Panc1 (cell line): ENCODE measurements at regions not wholly inside any gene's neighbourhood (a gene's known extent, or its start where the extent isn't known, plus 50 kb on each side); places are given as distances from the start of the nearest gene placed in this dataset.
"Not testable (repeated sequence)": the region's sequence is repeated elsewhere in the genome, so short reads cannot be mapped to it uniquely, and the experiment has no call there.

Experiments used
- ATAC-seq: fragments of 200-7000 bp; cut with Tn5 transposase; 2 replicates; pipeline ENCODE4 v1.9.1; 2020; ENCODE audit warnings: mild to moderate bottlenecking, moderate library complexity
- BruUV-seq: library from RNA; stranded (reverse); fragments of 400-500 nt; replicated peaks from 2 replicates; lab custom pipeline; 2021; lab: Mats Ljungman, UMichigan
- CTCF ChIA-PET: fragments of 300-600 bp; sonication (Branson Sonifier 250); formaldehyde crosslinking; loops from one replicate; lab custom pipeline; 2022; ENCODE audit warnings: antibody characterized with exemption; lab: Charles Lee
- POLR2A ChIA-PET: fragments of 300-600 bp; sonication (Branson Sonifier 250); formaldehyde crosslinking; loops from one replicate; lab custom pipeline; 2022; ENCODE audit warnings: antibody characterized with exemption; lab: Charles Lee
- DNase-seq: peaks from one replicate; pipeline ENCODE4 v3.0.0-alpha.2; 2010; ENCODE audit warnings: low read depth, low spot score
- H3K27ac ChIP-seq: 2 replicates; pipeline ENCODE4 v1.5.1; 2011; ENCODE audit warnings: mild to moderate bottlenecking, low read length, inconsistent platforms
- H3K27me3 ChIP-seq: fragments of 200-500 bp; sonication (Bioruptor generic); 2 replicates; pipeline ENCODE4 v1.6.0; 2014; ENCODE audit warnings: low read length, inconsistent platforms; ENCODE audit not compliant: control insufficient read depth, insufficient read depth
- H3K36me3 ChIP-seq: fragments of 200-500 bp; sonication (Bioruptor generic); 2 replicates; pipeline ENCODE4 v1.5.1; 2014; ENCODE audit warnings: inconsistent platforms, mild to moderate bottlenecking, low read length, moderate library complexity; ENCODE audit not compliant: control insufficient read depth, insufficient read depth
- H3K4me1 ChIP-seq: 2 replicates; pipeline ENCODE4 v1.5.1; 2011; ENCODE audit warnings: inconsistent platforms, mild to moderate bottlenecking, low read length, moderate library complexity; ENCODE audit not compliant: control insufficient read depth, insufficient read depth
- H3K4me3 ChIP-seq, 2 experiments: 2 replicates each; pipeline ENCODE4 v1.5.1; 2011 to 2012; ENCODE audit warnings: low read depth in 2 of 2, low read length in 2 of 2, mild to moderate bottlenecking in 2 of 2, inconsistent platforms in 1 of 2, moderate library complexity in 1 of 2
- H3K9me3 ChIP-seq: fragments of 200-500 bp; sonication (Bioruptor generic); 2 replicates; pipeline ENCODE4 v1.5.1; 2014; ENCODE audit warnings: low read depth, mild to moderate bottlenecking, inconsistent platforms, low read length, moderate library complexity; ENCODE audit not compliant: control insufficient read depth, insufficient read depth
- CTCF ChIP-seq: fragments of 450-650 bp; IDR thresholded peaks from 2 replicates; pipeline ENCODE4 v1.5.1; 2017; ENCODE audit warnings: mild to moderate bottlenecking
- POLR2AphosphoS5 ChIP-seq: IDR thresholded peaks from 2 replicates; pipeline ENCODE4 v1.6.1; 2012; ENCODE audit warnings: mild to moderate bottlenecking, low read depth, low read length, moderate library complexity
- REST ChIP-seq, 2 experiments: IDR thresholded peaks; 2 replicates each; pipeline ENCODE4 v1.6.1; 2011 to 2012; ENCODE audit warnings: low read depth in 2 of 2, control low read depth in 1 of 2, low read length in 1 of 2, mild to moderate bottlenecking in 1 of 2, moderate library complexity in 1 of 2; ENCODE audit not compliant: insufficient read depth in 1 of 2
- SIN3A ChIP-seq: IDR thresholded peaks from 2 replicates; pipeline ENCODE4 v1.6.1; 2012; ENCODE audit warnings: low read depth, mild to moderate bottlenecking, low read length, moderate library complexity, borderline replicate concordance; ENCODE audit not compliant: insufficient read depth
- TCF7L2 ChIP-seq: IDR thresholded peaks from 2 replicates; pipeline ENCODE4 v1.6.1; 2011; ENCODE audit warnings: mild to moderate bottlenecking, low read depth, low read length, inconsistent platforms
- in situ Hi-C: cut with HindIII; loops from 2 replicates; pipeline ENCODE4 v1.10.0; 2016; ENCODE audit warnings: low sequenced_read_pairs, low pct_unique_long_range_greater_than_20kb
- intact Hi-C: fragments of 100-400 bp; cut with micrococcal nuclease; formaldehyde crosslinking; loops from one replicate; pipeline ENCODE4 v1.10.0; 2022; ENCODE audit not compliant: unreplicated experiment

GRCh38 chr5:104326966-104327365, 764.4 kb upstream of the NUDT12 start:
- ChIA-PET CTCF (no interaction called here), POLR2A (no interaction called here)
- no peak for ATAC-seq
- Histone ChIP-seq H3K36me3 (no peaks in the 10 kb centered on the region; the same call in 1 of the 2 replicates), H3K4me1 (no peaks in the 10 kb centered on the region), H3K27me3 (no peaks in the 10 kb centered on the region), H3K4me3 (no peak overlapping the region), H3K9me3 (no peaks in the 10 kb centered on the region; the same call in 1 of the 2 replicates), H3K27ac (no peak overlapping the region)
- intact Hi-C loops, result no loop called here
- TF ChIP-seq POLR2AphosphoS5, result no peak
- no peak for TF ChIP-seq REST (IDR thresholded peaks at IDR 0.05; ENCODE audit: insufficient read depth in 1 of 2, low read depth in 2 of 2, low read length in 1 of 2)
- TF ChIP-seq TCF7L2, result no peak
- no peak for TF ChIP-seq CTCF
- TF ChIP-seq SIN3A, result no peak
- no peak for DNase-seq
- BruUV-seq, result no TSS peak
- in situ Hi-C loops, result no loop called here

GRCh38 chr5:104325356-104325755, 762.8 kb upstream of the NUDT12 start:
- no TSS peak for BruUV-seq
- in situ Hi-C loops (no loop called here), intact Hi-C loops (no loop called here)
- no peaks in the 10 kb centered on the region; the same call in 1 of the 2 replicates for H3K36me3 ChIP-seq
- no peaks in the 10 kb centered on the region; the same call in 1 of the 2 replicates for H3K9me3 ChIP-seq
- H3K4me1 ChIP-seq, result no peaks in the 10 kb centered on the region
- no peak for DNase-seq
- ChIA-PET CTCF (no interaction called here), POLR2A (interaction anchor here (0.5 kb wide), 1 partner anchor 1068 kb away, joined by 4 read pairs; no protein-coding TSS in a partner anchor)
- no peak overlapping the region for H3K4me3 ChIP-seq
- TF ChIP-seq SIN3A, result no peak
- no peak for TF ChIP-seq CTCF
- no peak for TF ChIP-seq TCF7L2
- H3K27me3 ChIP-seq, result no peaks in the 10 kb centered on the region
- no peak overlapping the region for H3K27ac ChIP-seq
- ATAC-seq, result no peak

- BruUV-seq, POLR2A ChIA-PET, H3K27ac ChIP-seq, H3K4me1 ChIP-seq, intact Hi-C loops, DNase-seq, H3K36me3 ChIP-seq, H3K27me3 ChIP-seq, H3K9me3 ChIP-seq, ATAC-seq, CTCF ChIA-PET, H3K4me3 ChIP-seq, in situ Hi-C loops: not testable (repeated sequence)
Observed at GRCh38 chr5:104316676-104317075, 754.1 kb upstream of the NUDT12 start.
